ENCODE measurements at regions not wholly inside any gene's neighbourhood (a gene's known extent, or its start where the extent isn't known, plus 50 kb on each side); places are given as distances from the start of the nearest gene placed in this dataset.

- POLR2A ChIA-PET = no interaction called here
- TF ChIP-seq, protein P1, sequence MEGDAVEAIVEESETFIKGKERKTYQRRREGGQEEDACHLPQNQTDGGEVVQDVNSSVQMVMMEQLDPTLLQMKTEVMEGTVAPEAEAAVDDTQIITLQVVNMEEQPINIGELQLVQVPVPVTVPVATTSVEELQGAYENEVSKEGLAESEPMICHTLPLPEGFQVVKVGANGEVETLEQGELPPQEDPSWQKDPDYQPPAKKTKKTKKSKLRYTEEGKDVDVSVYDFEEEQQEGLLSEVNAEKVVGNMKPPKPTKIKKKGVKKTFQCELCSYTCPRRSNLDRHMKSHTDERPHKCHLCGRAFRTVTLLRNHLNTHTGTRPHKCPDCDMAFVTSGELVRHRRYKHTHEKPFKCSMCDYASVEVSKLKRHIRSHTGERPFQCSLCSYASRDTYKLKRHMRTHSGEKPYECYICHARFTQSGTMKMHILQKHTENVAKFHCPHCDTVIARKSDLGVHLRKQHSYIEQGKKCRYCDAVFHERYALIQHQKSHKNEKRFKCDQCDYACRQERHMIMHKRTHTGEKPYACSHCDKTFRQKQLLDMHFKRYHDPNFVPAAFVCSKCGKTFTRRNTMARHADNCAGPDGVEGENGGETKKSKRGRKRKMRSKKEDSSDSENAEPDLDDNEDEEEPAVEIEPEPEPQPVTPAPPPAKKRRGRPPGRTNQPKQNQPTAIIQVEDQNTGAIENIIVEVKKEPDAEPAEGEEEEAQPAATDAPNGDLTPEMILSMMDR (IDR thresholded peaks at IDR 0.05; ENCODE audit: low read depth, low read length) = no peak
- DNase-seq (ENCODE audit: low read depth, low spot score) = no peak
- no peaks in the 10 kb centered on the region for H3K27me3 ChIP-seq (ENCODE audit: control insufficient read depth, insufficient read depth, low read length)
- H3K4me3 ChIP-seq (ENCODE audit: low read depth, low read length) = no peak overlapping the region
- H3K9me3 ChIP-seq (ENCODE audit: control insufficient read depth, insufficient read depth, low read length) = no peaks in the 10 kb centered on the region
- CTCF ChIA-PET = no interaction called here
- H3K27ac ChIP-seq (ENCODE audit: low read depth, low read length) = no peak overlapping the region
These were observed 88.3 kb upstream of the FRMD4B start for GRCh38 chr3:69474186-69474585.

GRCh38 chr3:69472093-69472492 lies 86.2 kb upstream of the FRMD4B start:
- TF ChIP-seq, protein P1 (IDR thresholded peaks at IDR 0.05; ENCODE audit: low read depth, low read length) = no peak
- no peaks in the 10 kb centered on the region for H3K9me3 ChIP-seq (ENCODE audit: control insufficient read depth, insufficient read depth, low read length)
- H3K4me3 ChIP-seq (ENCODE audit: low read depth, low read length) = no peak overlapping the region
- no peaks in the 10 kb centered on the region for H3K27me3 ChIP-seq (ENCODE audit: control insufficient read depth, insufficient read depth, low read length)
- ChIA-PET CTCF (no interaction called here), POLR2A (no interaction called here)
- H3K27ac ChIP-seq (ENCODE audit: low read depth, low read length) = no peak overlapping the region
- DNase-seq (ENCODE audit: low read depth, low spot score) = no peak

- DNase-seq (ENCODE audit: low read depth, low spot score) = no peak
- Histone ChIP-seq H3K9me3 (ENCODE audit: control insufficient read depth, insufficient read depth, low read length) (no peaks in the 10 kb centered on the region), H3K27ac (ENCODE audit: low read depth, low read length) (no peak overlapping the region), H3K27me3 (ENCODE audit: control insufficient read depth, insufficient read depth, low read length) (no peaks in the 10 kb centered on the region), H3K4me3 (ENCODE audit: low read depth, low read length) (no peak overlapping the region)
- CTCF ChIA-PET = interaction anchor here (1.4 kb wide), 1 partner anchor 12 kb away, joined by 3 read pairs; no protein-coding TSS in a partner anchor
- POLR2A ChIA-PET = no interaction called here
- TF ChIP-seq, protein P1 (IDR thresholded peaks at IDR 0.05; ENCODE audit: low read depth, low read length) = no peak
These were observed 77.6 kb upstream of the FRMD4B start for GRCh38 chr3:69463531-69463930.

GRCh38 chr3:69462826-69463100 lies 76.9 kb upstream of the FRMD4B start:
- H3K27me3 ChIP-seq (ENCODE audit: control insufficient read depth, insufficient read depth, low read length) = no peaks in the 10 kb centered on the region
- H3K27ac ChIP-seq (ENCODE audit: low read depth, low read length) = no peak overlapping the region
- no peak for DNase-seq (ENCODE audit: low read depth, low spot score)
- POLR2A ChIA-PET = no interaction called here
- H3K9me3 ChIP-seq (ENCODE audit: control insufficient read depth, insufficient read depth, low read length) = no peaks in the 10 kb centered on the region
- no peak overlapping the region for H3K4me3 ChIP-seq (ENCODE audit: low read depth, low read length)
- TF ChIP-seq, protein P1 (IDR thresholded peaks at IDR 0.05; ENCODE audit: low read depth, low read length) = no peak
- CTCF ChIA-PET = interaction anchor here (1.4 kb wide), 1 partner anchor 11 kb away, joined by 3 read pairs; no protein-coding TSS in a partner anchor

DNA sequence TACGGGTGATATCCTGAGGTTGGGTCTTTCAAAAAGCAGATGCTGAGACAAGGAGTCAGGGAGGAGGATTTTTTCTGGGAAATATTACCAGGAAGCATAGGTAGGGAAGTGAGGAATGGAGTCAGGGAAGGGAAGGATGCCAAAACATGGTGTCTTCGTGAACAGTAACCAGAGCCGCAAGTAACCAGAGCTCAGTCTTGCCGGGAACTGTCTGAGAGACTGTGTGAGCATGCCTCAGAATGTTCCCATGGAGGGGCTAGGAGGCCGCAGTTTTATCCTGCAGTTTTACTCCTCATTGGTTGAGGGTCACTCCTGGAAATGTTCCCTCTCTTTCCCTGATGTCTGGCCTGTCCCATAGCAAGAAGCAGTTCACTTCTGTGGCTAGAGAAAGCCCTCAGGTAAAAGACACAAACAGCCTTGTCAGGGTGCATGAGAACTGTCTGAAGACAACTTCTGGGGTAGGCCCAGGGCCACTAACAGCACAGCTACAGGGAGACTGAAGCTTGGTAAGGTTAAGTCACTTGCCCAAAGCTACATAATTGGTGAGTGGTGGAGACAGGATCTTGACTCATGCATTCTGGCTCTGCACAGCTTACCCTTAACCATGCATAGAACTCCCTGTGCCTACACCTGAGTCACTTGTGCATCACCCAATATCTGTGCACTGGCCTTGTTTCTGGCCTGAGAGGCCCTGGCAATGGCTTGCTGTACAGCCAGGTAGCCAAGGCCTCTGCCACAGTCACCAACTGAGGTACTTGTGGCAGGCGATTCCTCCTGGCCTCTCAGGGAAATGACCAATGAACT lies 76.3 kb upstream of the FRMD4B start:
- ChIA-PET CTCF (interaction anchor here (1.4 kb wide), 1 partner anchor 10 kb away, joined by 3 read pairs; no protein-coding TSS in a partner anchor), POLR2A (no interaction called here)
- DNase-seq (ENCODE audit: low read depth, low spot score) = no peak
- no peak overlapping the region for H3K4me3 ChIP-seq (ENCODE audit: low read depth, low read length)
- TF ChIP-seq, protein P1 (IDR thresholded peaks at IDR 0.05; ENCODE audit: low read depth, low read length) = no peak
- no peaks in the 10 kb centered on the region for H3K27me3 ChIP-seq (ENCODE audit: control insufficient read depth, insufficient read depth, low read length)
- no peak overlapping the region for H3K27ac ChIP-seq (ENCODE audit: low read depth, low read length)
- H3K9me3 ChIP-seq (ENCODE audit: control insufficient read depth, insufficient read depth, low read length) = no peaks in the 10 kb centered on the region

Data from AG04450 (cell line).